Activated gamma-delta T cell (primary cell): ENCODE measurements at regions not wholly inside any gene's neighbourhood (a gene's known extent, or its start where the extent isn't known, plus 50 kb on each side); places are given as distances from the start of the nearest gene placed in this dataset.
"Not testable (repeated sequence)": the region's sequence is repeated elsewhere in the genome, so short reads cannot be mapped to it uniquely, and the experiment has no call there.

ENCODE experiments used
- DNase-seq: peaks from one replicate; lab custom pipeline; 2025; lab: John Stamatoyannopoulos, UW

GRCh38 chr6:79810185-79810705, 137.1 kb downstream of the ELOVL4 start:
- DNase-seq = no peak

- DNase-seq = no peak
These were observed 138.4 kb downstream of the ELOVL4 start for GRCh38 chr6:79808921-79809320.

- DNase-seq = not testable (repeated sequence)
These were observed 140.7 kb downstream of the ELOVL4 start for GRCh38 chr6:79806661-79807060.

GRCh38 chr6:79804732-79805131, 142.6 kb downstream of the ELOVL4 start:
- DNase-seq = no peak

- DNase-seq = no peak
These were observed 143.4 kb downstream of the ELOVL4 start for GRCh38 chr6:79803917-79804316.

GRCh38 chr6:79802657-79803300, 144.6 kb downstream of the ELOVL4 start:
- no peak for DNase-seq

- no peak for DNase-seq
These were observed 146.0 kb downstream of the ELOVL4 start for GRCh38 chr6:79801362-79801761.

- no peak for DNase-seq
These were observed 148.5 kb downstream of the ELOVL4 start for GRCh38 chr6:79798841-79799240.

GRCh38 chr6:79797912-79798311, 149.4 kb downstream of the ELOVL4 start:
- no peak for DNase-seq

GRCh38 chr6:79797163-79797764, 150.1 kb downstream of the ELOVL4 start:
- no peak for DNase-seq

GRCh38 chr6:79796197-79796596, 151.2 kb downstream of the ELOVL4 start:
- DNase-seq = no peak

GRCh38 chr6:79789896-79790295, 157.5 kb downstream of the ELOVL4 start:
- no peak for DNase-seq

GRCh38 chr6:79788756-79789155, 157.6 kb downstream of the SH3BGRL2 start:
- DNase-seq = no peak

GRCh38 chr6:79787626-79788025, 156.5 kb downstream of the SH3BGRL2 start:
- DNase-seq = no peak

- DNase-seq = no peak
These were observed 153.2 kb downstream of the SH3BGRL2 start for GRCh38 chr6:79784395-79784753.

GRCh38 chr6:79783670-79784394, 152.7 kb downstream of the SH3BGRL2 start:
- DNase-seq = no peak

GRCh38 chr6:79782792-79783580, 151.9 kb downstream of the SH3BGRL2 start:
- no peak for DNase-seq

GRCh38 chr6:79781916-79782315, 150.8 kb downstream of the SH3BGRL2 start:
- no peak for DNase-seq

GRCh38 chr6:79780881-79781280, 149.8 kb downstream of the SH3BGRL2 start:
- no peak for DNase-seq

GRCh38 chr6:79778816-79779215, 147.7 kb downstream of the SH3BGRL2 start:
- DNase-seq = no peak

- peak; percentile 41 for DNase-seq
These were observed 146.8 kb downstream of the SH3BGRL2 start for GRCh38 chr6:79777713-79778579.
